HK-2 (cell line): ENCODE measurements at regions not wholly inside any gene's neighbourhood (a gene's known extent, or its start where the extent isn't known, plus 50 kb on each side); places are given as distances from the start of the nearest gene placed in this dataset.

Source experiments
- DNase-seq: peaks from one replicate; pipeline ENCODE4 v3.0.0-alpha.2; 2018; ENCODE audit not compliant: unreplicated experiment

GRCh38 chr4:12873351-12873750 lies 610.8 kb downstream of the RAB28 start:
- no peak for DNase-seq

- no peak for DNase-seq
Observed at GRCh38 chr4:12861422-12861821, 622.7 kb downstream of the RAB28 start.

DNA sequence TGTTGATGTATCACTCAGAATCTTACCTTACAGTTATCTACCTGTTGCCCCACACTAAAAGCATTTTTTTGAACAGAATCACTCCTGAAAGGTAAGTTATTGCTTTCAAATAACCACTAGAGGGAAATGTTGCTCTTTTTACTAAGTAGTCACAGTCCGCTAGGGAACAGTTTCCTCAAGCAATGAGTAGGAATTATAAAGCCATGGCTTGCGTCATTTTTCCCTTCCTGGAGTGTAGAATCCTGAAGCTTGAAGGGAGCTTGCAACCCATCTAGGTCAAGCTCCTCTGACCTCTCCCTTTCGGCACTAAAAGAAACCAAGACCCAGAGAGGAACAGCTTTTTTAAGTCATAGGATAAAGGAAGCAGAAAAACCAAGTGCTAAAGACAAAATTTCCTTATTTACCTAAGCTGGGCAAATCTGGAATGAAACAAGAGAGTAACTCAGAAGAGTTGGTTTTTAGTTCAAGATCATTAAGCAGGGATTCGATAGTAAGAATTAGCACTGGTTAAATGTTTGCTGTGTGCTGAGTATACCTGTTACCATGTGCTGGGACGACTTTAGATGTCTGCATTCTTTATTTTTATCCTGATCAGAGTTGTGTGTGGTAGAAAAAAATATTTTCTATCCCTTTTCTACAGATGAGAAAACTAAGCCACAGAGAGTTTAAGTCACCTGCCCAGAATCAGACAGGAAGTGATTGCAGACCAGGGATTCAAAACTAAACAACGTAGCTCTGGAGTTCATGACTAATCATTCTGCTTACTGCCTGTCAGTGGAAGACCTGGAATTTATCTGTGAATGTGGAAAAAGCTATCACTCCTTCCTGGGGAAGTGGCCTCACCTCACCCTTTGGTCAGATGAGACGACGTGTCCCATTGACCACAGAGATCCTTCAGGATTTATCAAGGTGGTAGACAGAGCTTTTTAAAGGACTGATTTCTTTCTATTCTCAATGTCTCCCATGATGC lies 631.5 kb downstream of the RAB28 start:
- peak; percentile 4 for DNase-seq

GRCh38 chr4:12846368-12846767 lies 637.8 kb downstream of the RAB28 start:
- DNase-seq: no peak

DNA sequence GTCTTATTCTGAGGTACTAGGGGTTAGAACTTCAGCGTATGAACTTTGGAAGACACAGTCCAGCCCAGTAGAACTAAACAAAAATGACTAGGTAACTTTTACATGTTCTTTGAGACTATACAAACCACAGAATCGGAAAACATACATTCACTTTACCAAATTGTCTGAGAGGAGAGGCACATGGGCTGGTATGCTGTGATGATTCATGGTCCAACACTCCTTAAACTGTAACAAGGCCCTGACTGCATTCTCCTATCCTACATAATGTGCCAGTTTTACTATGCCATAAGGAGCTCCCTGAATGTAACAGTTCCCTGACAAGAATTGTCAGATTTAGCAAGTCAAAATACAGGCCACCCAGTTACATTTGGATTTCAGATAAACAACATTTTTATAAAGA lies 640.0 kb downstream of the RAB28 start:
- no peak for DNase-seq

DNA sequence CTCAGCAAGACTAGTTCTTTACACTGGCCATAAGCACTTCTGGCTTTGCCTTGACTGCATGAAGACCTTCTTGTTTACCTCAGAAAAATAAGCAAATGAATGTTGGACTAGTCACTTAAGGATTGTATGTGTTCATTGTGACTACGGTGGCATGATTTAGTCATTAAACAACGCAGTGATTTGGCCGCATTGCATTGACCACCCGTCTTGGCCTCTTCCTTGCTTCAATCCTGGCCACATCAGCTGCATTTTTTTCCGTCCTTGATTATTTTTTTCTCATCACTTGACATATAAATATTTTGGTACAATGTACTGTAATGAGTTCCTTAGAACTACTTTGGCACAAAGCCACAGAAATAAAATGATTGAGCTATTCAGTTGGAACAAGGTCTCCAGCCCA lies 656.2 kb downstream of the RAB28 start:
- no peak for DNase-seq

DNA sequence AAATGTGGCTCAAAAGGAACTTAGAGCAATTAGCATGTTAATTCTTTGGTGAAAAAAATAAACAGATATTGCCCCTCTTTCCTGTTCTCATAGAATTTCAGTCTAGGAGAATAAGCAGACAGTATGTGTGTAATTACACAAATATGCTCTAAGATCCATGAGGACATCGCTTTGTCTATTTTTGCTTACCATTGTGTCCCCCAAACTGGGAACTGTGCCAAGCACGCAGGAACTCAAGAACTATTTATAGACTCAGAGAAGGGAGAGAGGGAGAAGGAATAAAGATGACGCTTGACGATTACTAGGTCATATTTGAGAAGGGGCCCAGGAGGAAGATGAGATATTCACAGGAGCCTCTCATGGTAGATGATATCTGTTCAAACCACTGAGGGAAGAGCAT lies 692.6 kb downstream of the RAB28 start:
- no peak for DNase-seq

DNA sequence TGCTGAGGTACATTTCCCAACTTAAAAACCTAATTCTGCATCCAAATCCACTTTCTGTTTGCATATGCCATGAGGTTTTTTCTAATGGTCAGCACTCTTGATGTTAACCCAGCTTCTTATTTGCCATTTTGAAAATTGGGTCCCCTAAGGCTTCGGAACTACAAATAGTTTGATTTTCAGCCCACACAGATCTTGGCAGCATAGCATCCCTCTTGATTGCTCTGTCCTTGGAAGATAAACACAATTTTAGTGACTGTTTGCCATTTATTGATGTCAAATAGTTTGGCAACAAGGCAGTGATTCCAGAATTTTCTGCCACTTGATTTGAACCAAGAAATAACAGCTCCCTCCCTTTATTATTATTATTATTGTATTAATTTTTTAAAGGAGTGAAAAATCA lies 696.9 kb downstream of the RAB28 start:
- no peak for DNase-seq

GRCh38 chr4:12778706-12779105 lies 705.4 kb downstream of the RAB28 start:
- DNase-seq: no peak

- no peak for DNase-seq
Observed at GRCh38 chr4:12778191-12778590, 705.9 kb downstream of the RAB28 start.

- DNase-seq: no peak
Observed at GRCh38 chr4:12770351-12770750, 713.8 kb downstream of the RAB28 start.

- DNase-seq: no peak
Observed at GRCh38 chr4:12761694-12762093, 722.4 kb downstream of the RAB28 start.

- no peak for DNase-seq
Observed at GRCh38 chr4:12747154-12747553, 737.0 kb downstream of the RAB28 start.

- DNase-seq: no peak
Observed at GRCh38 chr4:12746221-12746620, 737.9 kb downstream of the RAB28 start.

DNA sequence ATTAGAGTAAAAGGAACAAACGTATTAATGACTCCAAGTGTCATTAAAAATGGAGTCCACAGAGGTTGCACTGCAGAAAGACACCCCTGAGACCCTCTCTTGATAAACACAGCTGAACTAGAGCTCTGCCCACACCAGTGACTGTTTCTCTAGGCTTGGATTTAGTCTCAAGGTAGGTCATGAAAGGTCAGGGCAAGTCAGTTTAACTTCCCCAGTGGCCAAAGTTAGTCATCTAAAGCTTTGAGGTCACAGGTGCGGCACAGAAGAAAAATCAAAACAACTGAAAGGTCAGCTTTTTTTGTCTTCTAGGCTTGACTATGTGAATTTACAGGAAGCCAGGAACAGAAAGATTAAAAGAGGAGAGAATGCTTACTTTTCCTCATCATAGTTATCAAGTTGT lies 749.6 kb downstream of the RAB28 start:
- no peak for DNase-seq

GRCh38 chr4:12729384-12729783 lies 754.8 kb downstream of the RAB28 start:
- no peak for DNase-seq

- no peak for DNase-seq
Observed at GRCh38 chr4:12724510-12724909, 759.6 kb downstream of the RAB28 start.

DNA sequence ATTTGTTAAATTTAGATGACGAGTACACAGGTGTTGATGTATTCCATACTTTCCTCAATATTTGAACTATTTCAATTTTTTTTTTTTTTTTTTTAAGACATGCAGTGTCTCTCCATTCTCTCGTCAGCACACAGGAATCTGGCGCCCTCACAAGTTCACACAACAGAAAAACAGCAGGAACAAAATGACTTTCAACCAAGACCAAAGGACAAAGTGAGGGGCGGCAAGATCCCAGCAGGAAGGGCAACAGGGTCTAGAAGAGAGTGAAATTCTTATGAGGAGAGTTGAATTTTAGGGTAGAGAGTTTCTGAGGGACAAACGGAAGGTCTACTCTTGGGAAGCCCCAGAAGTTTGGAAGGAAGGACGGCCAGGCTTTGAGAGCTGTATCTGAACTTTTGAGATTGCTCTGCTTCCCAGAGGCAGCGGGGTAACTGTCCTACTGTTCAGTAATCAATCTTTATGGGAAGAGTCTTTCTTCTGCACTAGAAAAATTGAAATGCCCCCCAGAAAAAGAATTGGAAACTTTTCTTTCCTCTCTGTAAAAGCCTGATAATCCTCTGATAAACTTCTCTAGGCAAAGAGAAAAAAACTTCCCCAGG lies 760.2 kb downstream of the RAB28 start:
- no peak for DNase-seq

- DNase-seq: no peak
Observed at GRCh38 chr4:12716896-12717295, 767.2 kb downstream of the RAB28 start.

DNA sequence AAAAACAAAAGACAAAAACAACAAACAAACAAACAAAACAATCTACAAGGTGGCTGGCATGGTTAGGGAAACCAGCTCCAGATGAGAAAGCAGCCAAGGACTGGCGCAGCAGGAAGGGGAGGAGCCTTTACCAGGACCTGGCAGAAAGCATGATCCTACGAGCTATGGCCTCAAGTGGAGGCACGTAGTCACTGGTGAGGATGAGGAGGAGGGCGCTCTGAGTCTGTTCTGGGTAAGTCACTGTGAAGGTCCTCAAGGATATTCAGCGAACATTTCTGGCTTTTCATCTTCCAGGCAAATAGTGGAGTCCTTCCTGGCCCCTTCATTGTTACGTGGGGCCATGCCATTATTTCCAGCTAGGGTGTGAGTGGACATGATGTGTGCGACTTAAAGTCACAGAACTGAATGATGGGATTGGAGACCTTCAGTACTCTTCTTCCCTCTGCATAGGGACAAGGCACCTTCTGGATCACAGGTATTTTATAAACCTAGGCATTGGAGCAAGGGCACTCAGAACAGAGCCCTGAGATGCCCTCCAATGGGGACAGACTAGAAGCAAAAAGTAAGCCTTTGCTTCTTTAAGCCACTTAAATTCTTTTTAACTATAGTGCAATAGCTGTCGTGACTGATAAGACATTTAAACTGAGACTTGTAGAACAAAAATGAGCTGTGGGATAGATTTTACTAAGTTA lies 771.3 kb downstream of the RAB28 start:
- DNase-seq: no peak

DNA sequence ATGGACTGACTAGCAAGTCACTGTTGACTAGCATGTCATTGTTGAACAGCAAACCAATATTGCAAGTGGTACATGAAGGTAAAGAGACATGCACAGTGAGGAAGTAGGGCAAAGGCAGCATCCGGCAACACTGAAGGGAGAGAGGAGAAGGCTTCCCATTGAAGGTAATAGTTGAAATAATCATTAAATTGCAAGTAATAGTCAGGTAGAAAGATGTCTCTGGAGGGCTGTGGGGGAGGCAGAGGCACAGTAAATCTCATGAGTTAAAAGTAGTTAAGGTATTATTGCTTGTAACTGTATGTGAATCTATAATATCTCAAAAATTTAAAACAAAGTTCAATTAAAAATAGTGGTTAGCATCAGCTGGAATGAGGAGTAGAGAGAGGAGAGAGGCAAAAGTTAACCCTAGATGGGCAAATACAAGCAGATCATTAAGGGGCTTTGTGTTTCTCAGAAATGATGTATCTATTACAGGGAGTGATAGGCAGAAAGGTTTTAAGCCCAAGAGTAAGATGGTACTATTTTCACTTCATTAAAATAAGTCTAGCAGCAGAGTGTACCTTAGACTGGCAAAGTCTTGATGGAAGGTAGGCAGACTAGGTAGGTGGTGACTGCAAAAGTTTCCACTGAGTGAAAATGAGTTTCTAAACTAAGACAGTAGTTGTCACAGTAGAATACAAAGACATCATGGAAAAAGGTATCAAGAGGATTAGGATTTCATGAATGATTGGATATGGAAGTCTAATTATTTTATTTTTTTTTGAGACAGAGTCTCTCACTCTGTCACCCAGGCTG lies 776.6 kb downstream of the RAB28 start:
- no peak for DNase-seq

- DNase-seq: no peak
Observed at GRCh38 chr4:12703036-12703435, 781.1 kb downstream of the RAB28 start.
